ENCODE measurements at regions not wholly inside any gene's neighbourhood (a gene's known extent, or its start where the extent isn't known, plus 50 kb on each side); places are given as distances from the start of the nearest gene placed in this dataset.

GRCh38 chr1:24250791-24251190, 63.7 kb upstream of the IFNLR1 start:
- Histone ChIP-seq H3K56ac (ENCODE audit: extremely low read depth, insufficient read depth, low read length) (no peak overlapping the region), H3K4ac (ENCODE audit: low read depth, low read length) (no peak overlapping the region), H3K14ac (replicated peaks; ENCODE audit: low read depth, low read length) (no peak overlapping the region), H2AK5ac (ENCODE audit: low read depth, low read length) (no peak overlapping the region), H3K18ac (ENCODE audit: low read depth, low read length) (no peak overlapping the region), H2BK120ac (ENCODE audit: low read depth, low read length) (no peak overlapping the region), H2BK20ac (ENCODE audit: low read depth, low read length) (no peak overlapping the region), H4K8ac (ENCODE audit: low read depth in 2 of 2, low read length in 2 of 2) (no peak overlapping the region), H2AFZ (replicated peaks; ENCODE audit: low read length, poor library complexity) (no peak overlapping the region), H3K27me3 (ENCODE audit: control insufficient read depth, insufficient read depth, low read length) (peaks cover 19% of the 10 kb centered on the region), H3K27ac (ENCODE audit: insufficient read depth, low read length) (no peak overlapping the region), H3K4me2 (ENCODE audit: low read depth, low read length) (no peak overlapping the region), H2BK15ac (ENCODE audit: low read depth, low read length) (no peak overlapping the region), H3K9ac (ENCODE audit: low read depth, low read length) (no peak overlapping the region), H3K36me3 (ENCODE audit: control insufficient read depth, insufficient read depth, low read length) (no peaks in the 10 kb centered on the region), H3K79me1 (ENCODE audit: low read depth in 1 of 2, low read length in 2 of 2) (no peaks in the 10 kb centered on the region), H2AK9ac (replicated peaks; ENCODE audit: low read depth, low read length, poor library complexity) (no peak overlapping the region), H3K9me3 (ENCODE audit: control insufficient read depth, insufficient read depth, low read length) (peaks cover 2% of the 10 kb centered on the region), H3K4me1 (ENCODE audit: control insufficient read depth, insufficient read depth, low read length) (no peaks in the 10 kb centered on the region), H4K5ac (ENCODE audit: low read depth, low read length) (no peak overlapping the region), H2BK5ac (ENCODE audit: low read depth, low read length, poor library complexity, severe bottlenecking) (no peak overlapping the region), H3K23ac (ENCODE audit: low read depth, low read length) (no peak overlapping the region), H3K9me1 (ENCODE audit: insufficient read depth, low read length) (peaks cover 2% of the 10 kb centered on the region; the same call in 1 of the 2 replicates), H4K20me1 (ENCODE audit: insufficient read depth, low read length) (no peaks in the 10 kb centered on the region), H4K91ac (ENCODE audit: insufficient read depth, low read depth, low read length) (no peak overlapping the region), H3K4me3 (ENCODE audit: insufficient read depth, low read depth, low read length) (no peak overlapping the region)
- WGBS, 2 experiments (ENCODE audit: extremely low coverage in 2 of 2, insufficient read length in 1 of 2) = no CpG with 5 or more reads among the region's 2 CpGs
- TF ChIP-seq RFX5 (IDR thresholded peaks at IDR 0.05; ENCODE audit: low read depth, low read length) = no peak
- TF ChIP-seq FOS (IDR thresholded peaks at IDR 0.05; ENCODE audit: low read depth, low read length) = no peak
- no peak for TF ChIP-seq RCOR1 (IDR thresholded peaks at IDR 0.05; ENCODE audit: insufficient replicate concordance, low read length)
- TF ChIP-seq MXI1 (IDR thresholded peaks at IDR 0.05; ENCODE audit: borderline replicate concordance, low read depth, low read length) = no peak
- ATAC-seq (ENCODE audit: low read depth) = no peak
- in situ Hi-C loops (cut with MboI; ENCODE audit: low sequenced_read_pairs) = no loop called here
- DNase-seq = no peak
- intact Hi-C loops (cut with micrococcal nuclease) = no loop called here
- POLR2A ChIA-PET (ENCODE audit: unreplicated experiment) = no interaction called here
- no TSS peak for BruUV-seq (replicated peaks)
- dilution Hi-C loops (cut with HindIII; ENCODE audit: low sequenced_read_pairs, unreplicated experiment) = no loop called here
- CTCF ChIA-PET = no interaction called here
